ENCODE measurements at regions not wholly inside any gene's neighbourhood (a gene's known extent, or its start where the extent isn't known, plus 50 kb on each side); places are given as distances from the start of the nearest gene placed in this dataset.
"Not testable (repeated sequence)": the region's sequence is repeated elsewhere in the genome, so short reads cannot be mapped to it uniquely, and the experiment has no call there.

GRCh38 chr1:30525971-30526651 lies 197.3 kb downstream of the MATN1 start:
- BruUV-seq (replicated peaks), result no TSS peak
- Mint-ChIP-seq H3K27ac (ENCODE audit: unreplicated experiment) (no peak overlapping the region), H3K36me3 (ENCODE audit: insufficient read depth, unreplicated experiment) (no peaks in the 10 kb centered on the region), H3K4me3 (ENCODE audit: unreplicated experiment) (no peak overlapping the region), H3K9me3 (ENCODE audit: unreplicated experiment) (no peaks in the 10 kb centered on the region), H3K27me3 (ENCODE audit: insufficient read depth, unreplicated experiment) (peaks cover 13% of the 10 kb centered on the region), H3K4me1 (ENCODE audit: low read depth, unreplicated experiment) (no peaks in the 10 kb centered on the region)
- CTCF ChIA-PET, result no interaction called here
- no peak for TF ChIP-seq CTCF (IDR thresholded peaks at IDR 0.05; ENCODE audit: insufficient read depth in 1 of 2, low read depth in 1 of 2, low read length in 1 of 2, severe bottlenecking in 1 of 2, unreplicated experiment in 1 of 2)
- POLR2A ChIA-PET, result no interaction called here
- no peaks in the 10 kb centered on the region for H3K27me3 ChIP-seq (replicated peaks; ENCODE audit: control insufficient read depth, insufficient read depth, low read length)
- H3K36me3 ChIP-seq (ENCODE audit: control insufficient read depth, insufficient read depth, low read length), result no peaks in the 10 kb centered on the region
- no peaks in the 10 kb centered on the region for H3K9me3 ChIP-seq
- no peak for DNase-seq
- H3K4me3 ChIP-seq (ENCODE audit: low read depth, low read length), result no peak overlapping the region
- intact Hi-C loops (cut with micrococcal nuclease; ENCODE audit: unreplicated experiment), result no loop called here
- H3K4me1 ChIP-seq, result no peaks in the 10 kb centered on the region

GRCh38 chr1:30525631-30525970 lies 197.8 kb downstream of the MATN1 start:
- intact Hi-C loops (cut with micrococcal nuclease; ENCODE audit: unreplicated experiment), result no loop called here

GRCh38 chr1:30524840-30525617 lies 198.4 kb downstream of the MATN1 start:
- H3K27me3 ChIP-seq (replicated peaks; ENCODE audit: control insufficient read depth, insufficient read depth, low read length), result no peaks in the 10 kb centered on the region
- DNase-seq, result no peak
- intact Hi-C loops (cut with micrococcal nuclease; ENCODE audit: unreplicated experiment), result no loop called here
- BruUV-seq (replicated peaks), result no TSS peak
- no peak overlapping the region for H3K27ac Mint-ChIP-seq (ENCODE audit: unreplicated experiment)
- H3K4me1 ChIP-seq, result no peaks in the 10 kb centered on the region
- ChIA-PET CTCF (no interaction called here), POLR2A (no interaction called here)
- H3K9me3 Mint-ChIP-seq (ENCODE audit: unreplicated experiment), result no peaks in the 10 kb centered on the region
- TF ChIP-seq CTCF (IDR thresholded peaks at IDR 0.05; ENCODE audit: insufficient read depth in 1 of 2, low read depth in 1 of 2, low read length in 1 of 2, severe bottlenecking in 1 of 2, unreplicated experiment in 1 of 2), result no peak
- H3K4me3 Mint-ChIP-seq (ENCODE audit: unreplicated experiment), result no peak overlapping the region
- H3K4me1 Mint-ChIP-seq (ENCODE audit: low read depth, unreplicated experiment), result no peaks in the 10 kb centered on the region
- H3K36me3 Mint-ChIP-seq (ENCODE audit: insufficient read depth, unreplicated experiment), result no peaks in the 10 kb centered on the region
- H3K9me3 ChIP-seq, result no peaks in the 10 kb centered on the region
- no peak overlapping the region for H3K4me3 ChIP-seq (ENCODE audit: low read depth, low read length)
- H3K36me3 ChIP-seq (ENCODE audit: control insufficient read depth, insufficient read depth, low read length), result no peaks in the 10 kb centered on the region
- peaks cover 13% of the 10 kb centered on the region for H3K27me3 Mint-ChIP-seq (ENCODE audit: insufficient read depth, unreplicated experiment)

More at GRCh38 chr1:30525631-30525970, 197.8 kb downstream of the MATN1 start:
- H3K36me3 ChIP-seq (ENCODE audit: control insufficient read depth, insufficient read depth, low read length), result no peaks in the 10 kb centered on the region
- no peak overlapping the region for H3K27ac Mint-ChIP-seq (ENCODE audit: unreplicated experiment)
- POLR2A ChIA-PET, result no interaction called here
- H3K36me3 Mint-ChIP-seq (ENCODE audit: insufficient read depth, unreplicated experiment), result no peaks in the 10 kb centered on the region
- DNase-seq, result no peak
- H3K4me3 Mint-ChIP-seq (ENCODE audit: unreplicated experiment), result no peak overlapping the region
- H3K27me3 Mint-ChIP-seq (ENCODE audit: insufficient read depth, unreplicated experiment), result peaks cover 13% of the 10 kb centered on the region
- no peak overlapping the region for H3K4me3 ChIP-seq (ENCODE audit: low read depth, low read length)
- no peaks in the 10 kb centered on the region for H3K9me3 Mint-ChIP-seq (ENCODE audit: unreplicated experiment)
- H3K4me1 ChIP-seq, result no peaks in the 10 kb centered on the region
- H3K4me1 Mint-ChIP-seq (ENCODE audit: low read depth, unreplicated experiment), result no peaks in the 10 kb centered on the region
- TF ChIP-seq CTCF (IDR thresholded peaks at IDR 0.05; ENCODE audit: insufficient read depth in 1 of 2, low read depth in 1 of 2, low read length in 1 of 2, severe bottlenecking in 1 of 2, unreplicated experiment in 1 of 2), result no peak
- no TSS peak for BruUV-seq (replicated peaks)
- CTCF ChIA-PET, result no interaction called here
- no peaks in the 10 kb centered on the region for H3K27me3 ChIP-seq (replicated peaks; ENCODE audit: control insufficient read depth, insufficient read depth, low read length)
- H3K9me3 ChIP-seq, result no peaks in the 10 kb centered on the region

- H3K4me3 Mint-ChIP-seq (ENCODE audit: unreplicated experiment); DNase-seq; H3K4me1 Mint-ChIP-seq (ENCODE audit: low read depth, unreplicated experiment); POLR2A ChIA-PET; CTCF ChIA-PET; H3K27me3 ChIP-seq (replicated peaks; ENCODE audit: control insufficient read depth, insufficient read depth, low read length); H3K36me3 Mint-ChIP-seq (ENCODE audit: insufficient read depth, unreplicated experiment); H3K27ac Mint-ChIP-seq (ENCODE audit: unreplicated experiment); BruUV-seq (replicated peaks); intact Hi-C loops (cut with micrococcal nuclease; ENCODE audit: unreplicated experiment); H3K4me3 ChIP-seq (ENCODE audit: low read depth, low read length); H3K9me3 ChIP-seq; H3K36me3 ChIP-seq (ENCODE audit: control insufficient read depth, insufficient read depth, low read length); H3K9me3 Mint-ChIP-seq (ENCODE audit: unreplicated experiment); H3K4me1 ChIP-seq: not testable (repeated sequence)
- H3K27me3 Mint-ChIP-seq (ENCODE audit: insufficient read depth, unreplicated experiment), result peaks cover 12% of the 10 kb centered on the region
Measured at GRCh38 chr1:30524025-30524555, 199.3 kb downstream of the MATN1 start.
